HEK293 (cell line): ENCODE measurements at regions not wholly inside any gene's neighbourhood (a gene's known extent, or its start where the extent isn't known, plus 50 kb on each side); places are given as distances from the start of the nearest gene placed in this dataset.

Experiments used
- CTCF ChIA-PET: fragments of 350-600 bp; formaldehyde crosslinking; extraction: SDS; loops from one replicate; lab custom pipeline; 2021; ENCODE audit warnings: antibody characterized with exemption; lab: Yijun Ruan, JAX
- POLR2A ChIA-PET: fragments of 300-600 bp; formaldehyde crosslinking; extraction: SDS; loops from one replicate; lab custom pipeline; 2020; ENCODE audit warnings: antibody characterized with exemption, inconsistent platforms; lab: Yijun Ruan, JAX
- H3K27ac ChIP-seq: fragments of 200-500 bp; sonication (Bioruptor generic); 2 replicates; pipeline ENCODE4 v1.5.1; 2014; ENCODE audit warnings: low read depth, low read length, control low read depth, inconsistent platforms; ENCODE audit errors: extremely low read depth
- H3K36me3 ChIP-seq, 2 experiments: fragments of 200-500 bp in 1 of 2; sonication (Bioruptor generic) in 1 of 2; 1 replicate in 1 of 2; 2 replicates in 1 of 2; pipeline ENCODE4 v1.5.1; 2014 to 2017; ENCODE audit warnings: inconsistent platforms in 2 of 2, low read length in 2 of 2; ENCODE audit not compliant: control insufficient read depth in 2 of 2, insufficient read depth in 1 of 2
- H3K4me1 ChIP-seq: fragments of 200-500 bp; sonication (Bioruptor generic); 2 replicates; pipeline ENCODE4 v1.5.1; 2014; ENCODE audit warnings: mild to moderate bottlenecking, low read length, inconsistent platforms; ENCODE audit not compliant: control insufficient read depth, insufficient read depth
- H3K4me3 ChIP-seq: 2 replicates; pipeline ENCODE4 v1.5.1; 2011; ENCODE audit warnings: low read depth, mild to moderate bottlenecking, control low read depth, low read length, moderate library complexity
- H3K9me3 ChIP-seq: fragments of 200-500 bp; sonication (Bioruptor generic); 2 replicates; pipeline ENCODE4 v1.5.1; 2014; ENCODE audit warnings: low read depth, low read length, inconsistent platforms; ENCODE audit not compliant: control insufficient read depth, insufficient read depth
- IKZF3 ChIP-seq: fragments of 450-650 bp; IDR thresholded peaks from 2 replicates; pipeline ENCODE4 v1.5.0; 2018; ENCODE audit warnings: missing biosample characterization, mild to moderate bottlenecking, missing genetic modification characterization, moderate library complexity
- MZF1 ChIP-seq: fragments of 450-650 bp; formaldehyde crosslinking; IDR thresholded peaks from 2 replicates; pipeline ENCODE4 v1.5.1; 2017; ENCODE audit warnings: missing biosample characterization, missing genetic modification characterization, borderline replicate concordance
- OSR2 ChIP-seq: fragments of 450-650 bp; formaldehyde crosslinking; IDR thresholded peaks from 2 replicates; pipeline ENCODE4 v1.5.1; 2016; ENCODE audit warnings: missing biosample characterization, missing genetic modification characterization
- TRIM28 ChIP-seq: IDR thresholded peaks from 2 replicates; pipeline ENCODE4 v1.6.1; 2011; ENCODE audit warnings: low read length, control low read depth, borderline replicate concordance
- WT1 ChIP-seq: fragments of 450-650 bp; formaldehyde crosslinking; IDR thresholded peaks from 2 replicates; pipeline ENCODE4 v1.5.1; 2016; ENCODE audit warnings: missing biosample characterization, missing genetic modification characterization
- ZBTB8A ChIP-seq: fragments of 450-650 bp; formaldehyde crosslinking; IDR thresholded peaks from 2 replicates; pipeline ENCODE4 v1.5.1; 2016; ENCODE audit warnings: missing biosample characterization, missing genetic modification characterization
- ZFHX2 ChIP-seq: fragments of 450-650 bp; formaldehyde crosslinking; conservative IDR thresholded peaks from 2 replicates; pipeline ENCODE4 v1.5.1; 2016; ENCODE audit warnings: missing biosample characterization, missing genetic modification characterization
- ZNF133 ChIP-seq: fragments of 450-650 bp; formaldehyde crosslinking; IDR thresholded peaks from 2 replicates; pipeline ENCODE4 v1.5.1; 2016; ENCODE audit warnings: missing biosample characterization, missing genetic modification characterization
- ZNF138 ChIP-seq: fragments of 450-650 bp; formaldehyde crosslinking; IDR thresholded peaks from 2 replicates; pipeline ENCODE4 v1.5.1; 2016; ENCODE audit warnings: missing biosample characterization, missing genetic modification characterization, borderline replicate concordance
- ZNF19 ChIP-seq: fragments of 450-650 bp; formaldehyde crosslinking; IDR thresholded peaks from 2 replicates; pipeline ENCODE4; 2016; ENCODE audit warnings: missing biosample characterization, missing genetic modification characterization, low read depth
- ZNF2 ChIP-seq: fragments of 450-650 bp; formaldehyde crosslinking; IDR thresholded peaks from 2 replicates; pipeline ENCODE4 v1.5.1; 2016; ENCODE audit warnings: missing biosample characterization, missing genetic modification characterization
- ZNF37A ChIP-seq: fragments of 450-650 bp; IDR thresholded peaks from 2 replicates; pipeline ENCODE4 v1.5.1; 2018; ENCODE audit warnings: missing biosample characterization, missing genetic modification characterization
- ZNF391 ChIP-seq: fragments of 450-650 bp; formaldehyde crosslinking; IDR thresholded peaks from 2 replicates; pipeline ENCODE4 v1.5.1; 2016; ENCODE audit warnings: low read depth, missing biosample characterization, missing genetic modification characterization, borderline replicate concordance
- ZNF394 ChIP-seq: fragments of 450-650 bp; formaldehyde crosslinking; IDR thresholded peaks from 2 replicates; pipeline ENCODE4 v1.5.1; 2016; ENCODE audit warnings: missing biosample characterization, missing genetic modification characterization, mild to moderate bottlenecking, moderate library complexity, borderline replicate concordance
- ZNF416 ChIP-seq: fragments of 450-650 bp; formaldehyde crosslinking; IDR thresholded peaks from 2 replicates; pipeline ENCODE4 v1.5.1; 2016; ENCODE audit warnings: missing biosample characterization, missing genetic modification characterization
- ZNF426 ChIP-seq: fragments of 450-650 bp; formaldehyde crosslinking; IDR thresholded peaks from 2 replicates; pipeline ENCODE4 v1.5.1; 2017; ENCODE audit warnings: missing biosample characterization, missing genetic modification characterization, mild to moderate bottlenecking, inconsistent platforms, moderate library complexity
- ZNF544 ChIP-seq: fragments of 450-650 bp; formaldehyde crosslinking; IDR thresholded peaks from 2 replicates; pipeline ENCODE4 v1.5.0; 2017; ENCODE audit warnings: missing biosample characterization, missing genetic modification characterization
- ZNF677 ChIP-seq: fragments of 450-650 bp; IDR thresholded peaks from 2 replicates; pipeline ENCODE4 v1.5.0; 2018; ENCODE audit warnings: missing biosample characterization, mild to moderate bottlenecking, missing genetic modification characterization, moderate library complexity
- ZSCAN23 ChIP-seq: fragments of 450-650 bp; formaldehyde crosslinking; IDR thresholded peaks from 2 replicates; pipeline ENCODE4 v1.5.1; 2016; ENCODE audit warnings: missing biosample characterization, missing genetic modification characterization
- TF ChIP-seq, protein P1 (sequence below): IDR thresholded peaks from 2 replicates; pipeline ENCODE4 v1.6.1; 2011; ENCODE audit warnings: mild to moderate bottlenecking, low read depth, low read length, borderline replicate concordance
- TF ChIP-seq, protein P2 (sequence below): fragments of 450-650 bp; formaldehyde crosslinking; IDR thresholded peaks from 2 replicates; pipeline ENCODE4 v1.5.1; 2017; ENCODE audit warnings: missing biosample characterization, missing genetic modification characterization
- TF ChIP-seq, protein P3 (sequence below): fragments of 450-650 bp; formaldehyde crosslinking; IDR thresholded peaks from 2 replicates; pipeline ENCODE4 v1.5.1; 2016; ENCODE audit warnings: missing biosample characterization, missing genetic modification characterization
- TF ChIP-seq, protein P4 (sequence below): fragments of 450-650 bp; formaldehyde crosslinking; IDR thresholded peaks from 2 replicates; pipeline ENCODE4 v1.5.1; 2016; ENCODE audit warnings: missing biosample characterization, missing genetic modification characterization, low read depth
- TF ChIP-seq, protein P5 (sequence below): fragments of 450-650 bp; formaldehyde crosslinking; IDR thresholded peaks from 2 replicates; pipeline ENCODE4 v1.5.1; 2017; ENCODE audit warnings: missing biosample characterization, mild to moderate bottlenecking, missing genetic modification characterization, moderate library complexity
- TF ChIP-seq, protein P6 (sequence below): fragments of 450-650 bp; formaldehyde crosslinking; IDR thresholded peaks from 2 replicates; pipeline ENCODE4 v1.5.1; 2016; ENCODE audit warnings: missing biosample characterization, missing genetic modification characterization

DNA sequence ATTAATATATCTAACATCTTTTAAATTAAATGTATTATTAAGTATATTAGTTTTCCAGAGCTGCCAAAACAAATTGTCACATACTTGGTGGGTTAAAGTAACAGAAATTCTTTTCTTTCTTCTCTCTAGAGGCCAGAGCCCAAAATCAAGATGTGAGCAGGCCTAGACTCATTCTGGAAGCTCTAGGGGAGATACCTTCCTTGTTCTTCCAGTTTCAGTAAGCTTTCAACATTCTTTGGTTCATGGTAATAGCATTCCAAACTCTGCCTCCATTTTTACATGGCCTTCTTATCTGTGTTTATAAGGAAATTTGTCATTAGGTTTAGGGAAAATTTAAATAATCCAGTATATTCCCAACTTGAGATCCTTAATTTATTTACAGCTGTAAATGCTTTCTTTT, 1054.6 kb upstream of the GBE1 start:
- CTCF ChIA-PET = no interaction called here
- Histone ChIP-seq H3K27ac (no peak overlapping the region), H3K9me3 (no peaks in the 10 kb centered on the region), H3K4me1 (no peaks in the 10 kb centered on the region), H3K36me3 (no peaks in the 10 kb centered on the region), H3K4me3 (no peak overlapping the region)
- TF ChIP-seq MZF1 (tag by site-specific recombination) (no peak), ZNF416 (tag by site-specific recombination) (no peak), ZNF394 (tag by site-specific recombination) (no peak), ZFHX2 (no peak), ZNF19 (no peak), ZSCAN23 (no peak), ZNF426 (tag by site-specific recombination) (no peak), ZNF37A (no peak)
- TF ChIP-seq, protein P1, sequence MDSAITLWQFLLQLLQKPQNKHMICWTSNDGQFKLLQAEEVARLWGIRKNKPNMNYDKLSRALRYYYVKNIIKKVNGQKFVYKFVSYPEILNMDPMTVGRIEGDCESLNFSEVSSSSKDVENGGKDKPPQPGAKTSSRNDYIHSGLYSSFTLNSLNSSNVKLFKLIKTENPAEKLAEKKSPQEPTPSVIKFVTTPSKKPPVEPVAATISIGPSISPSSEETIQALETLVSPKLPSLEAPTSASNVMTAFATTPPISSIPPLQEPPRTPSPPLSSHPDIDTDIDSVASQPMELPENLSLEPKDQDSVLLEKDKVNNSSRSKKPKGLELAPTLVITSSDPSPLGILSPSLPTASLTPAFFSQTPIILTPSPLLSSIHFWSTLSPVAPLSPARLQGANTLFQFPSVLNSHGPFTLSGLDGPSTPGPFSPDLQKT = no peak
- POLR2A ChIA-PET = no interaction called here

DNA sequence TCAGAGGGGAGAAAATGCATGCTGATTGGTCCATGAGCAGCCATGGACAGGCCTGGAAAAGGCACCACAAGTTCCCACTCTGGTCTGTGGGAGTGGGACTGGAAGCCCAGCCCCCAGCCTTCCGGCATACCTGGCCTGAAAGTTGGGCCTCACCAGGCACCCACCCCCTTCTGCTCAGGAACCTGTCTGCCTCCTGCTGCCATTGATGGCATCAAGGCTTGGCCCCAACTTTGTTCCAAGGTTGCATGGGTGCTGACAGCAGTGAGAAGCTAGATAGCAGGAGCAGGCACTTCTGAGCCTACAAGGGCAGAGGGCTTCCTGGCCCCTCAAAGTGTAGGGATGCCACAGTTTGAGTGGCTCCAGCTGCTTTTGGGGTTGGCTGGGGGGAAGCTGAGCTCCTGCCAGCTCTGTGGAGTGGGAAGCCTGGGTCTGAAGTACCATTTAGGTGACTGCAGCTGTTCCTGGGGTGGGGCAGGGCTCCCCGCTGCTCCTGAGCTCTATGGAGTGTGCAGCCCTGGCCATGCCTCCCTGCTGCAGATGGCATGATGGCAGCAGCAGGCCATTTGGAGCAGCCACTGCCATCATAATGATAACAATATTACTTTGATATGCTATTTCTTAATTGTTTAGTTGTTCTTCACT, 1054.1 kb upstream of the GBE1 start:
- Histone ChIP-seq H3K36me3 (no peaks in the 10 kb centered on the region), H3K4me1 (no peaks in the 10 kb centered on the region), H3K4me3 (no peak overlapping the region), H3K9me3 (no peaks in the 10 kb centered on the region), H3K27ac (no peak overlapping the region)
- ChIA-PET POLR2A (no interaction called here), CTCF (no interaction called here)
- TF ChIP-seq, protein P2, sequence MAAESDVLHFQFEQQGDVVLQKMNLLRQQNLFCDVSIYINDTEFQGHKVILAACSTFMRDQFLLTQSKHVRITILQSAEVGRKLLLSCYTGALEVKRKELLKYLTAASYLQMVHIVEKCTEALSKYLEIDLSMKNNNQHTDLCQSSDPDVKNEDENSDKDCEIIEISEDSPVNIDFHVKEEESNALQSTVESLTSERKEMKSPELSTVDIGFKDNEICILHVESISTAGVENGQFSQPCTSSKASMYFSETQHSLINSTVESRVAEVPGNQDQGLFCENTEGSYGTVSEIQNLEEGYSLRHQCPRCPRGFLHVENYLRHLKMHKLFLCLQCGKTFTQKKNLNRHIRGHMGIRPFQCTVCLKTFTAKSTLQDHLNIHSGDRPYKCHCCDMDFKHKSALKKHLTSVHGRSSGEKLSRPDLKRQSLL = no peak
- TF ChIP-seq ZNF138 (no peak), TRIM28 (no peak), ZNF677 (tag by site-specific recombination) (no peak), ZFHX2 (no peak), ZNF2 (tag by site-specific recombination) (no peak)
- TF ChIP-seq, protein P3, sequence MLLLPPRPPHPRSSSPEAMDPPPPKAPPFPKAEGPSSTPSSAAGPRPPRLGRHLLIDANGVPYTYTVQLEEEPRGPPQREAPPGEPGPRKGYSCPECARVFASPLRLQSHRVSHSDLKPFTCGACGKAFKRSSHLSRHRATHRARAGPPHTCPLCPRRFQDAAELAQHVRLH (tag by site-specific recombination) = no peak
- TF ChIP-seq, protein P4, sequence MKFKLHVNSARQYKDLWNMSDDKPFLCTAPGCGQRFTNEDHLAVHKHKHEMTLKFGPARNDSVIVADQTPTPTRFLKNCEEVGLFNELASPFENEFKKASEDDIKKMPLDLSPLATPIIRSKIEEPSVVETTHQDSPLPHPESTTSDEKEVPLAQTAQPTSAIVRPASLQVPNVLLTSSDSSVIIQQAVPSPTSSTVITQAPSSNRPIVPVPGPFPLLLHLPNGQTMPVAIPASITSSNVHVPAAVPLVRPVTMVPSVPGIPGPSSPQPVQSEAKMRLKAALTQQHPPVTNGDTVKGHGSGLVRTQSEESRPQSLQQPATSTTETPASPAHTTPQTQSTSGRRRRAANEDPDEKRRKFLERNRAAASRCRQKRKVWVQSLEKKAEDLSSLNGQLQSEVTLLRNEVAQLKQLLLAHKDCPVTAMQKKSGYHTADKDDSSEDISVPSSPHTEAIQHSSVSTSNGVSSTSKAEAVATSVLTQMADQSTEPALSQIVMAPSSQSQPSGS = no peak
- TF ChIP-seq, protein P5, sequence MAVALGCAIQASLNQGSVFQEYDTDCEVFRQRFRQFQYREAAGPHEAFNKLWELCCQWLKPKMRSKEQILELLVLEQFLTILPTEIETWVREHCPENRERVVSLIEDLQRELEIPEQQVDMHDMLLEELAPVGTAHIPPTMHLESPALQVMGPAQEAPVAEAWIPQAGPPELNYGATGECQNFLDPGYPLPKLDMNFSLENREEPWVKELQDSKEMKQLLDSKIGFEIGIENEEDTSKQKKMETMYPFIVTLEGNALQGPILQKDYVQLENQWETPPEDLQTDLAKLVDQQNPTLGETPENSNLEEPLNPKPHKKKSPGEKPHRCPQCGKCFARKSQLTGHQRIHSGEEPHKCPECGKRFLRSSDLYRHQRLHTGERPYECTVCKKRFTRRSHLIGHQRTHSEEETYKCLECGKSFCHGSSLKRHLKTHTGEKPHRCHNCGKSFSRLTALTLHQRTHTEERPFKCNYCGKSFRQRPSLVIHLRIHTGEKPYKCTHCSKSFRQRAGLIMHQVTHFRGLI (tag by site-specific recombination) = no peak

DNA sequence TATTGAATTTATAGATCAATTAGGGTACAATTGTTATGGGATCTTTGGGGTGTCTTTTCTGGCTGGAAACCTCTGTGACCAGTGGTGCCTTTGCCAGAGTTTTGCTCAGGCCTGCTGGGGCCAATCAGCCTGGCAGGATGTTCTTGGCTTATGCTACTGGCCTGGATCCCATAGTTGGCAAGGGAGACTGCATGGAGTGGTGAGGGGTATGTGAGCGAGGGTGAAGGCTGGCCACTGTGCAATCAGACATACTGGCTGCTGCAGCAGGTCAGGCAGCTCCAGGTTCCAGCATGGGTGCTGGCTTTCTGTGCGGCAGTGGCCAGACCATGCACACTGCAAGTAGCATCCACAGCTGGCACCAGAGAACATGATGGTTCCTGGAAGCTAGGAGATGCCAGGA, 1053.2 kb upstream of the GBE1 start:
- Histone ChIP-seq H3K27ac (no peak overlapping the region), H3K4me1 (no peaks in the 10 kb centered on the region), H3K36me3 (no peaks in the 10 kb centered on the region), H3K9me3 (no peaks in the 10 kb centered on the region), H3K4me3 (no peak overlapping the region)
- ChIA-PET CTCF (no interaction called here), POLR2A (no interaction called here)
- TF ChIP-seq OSR2 (tag by site-specific recombination) (no peak), ZNF544 (tag by site-specific recombination) (no peak), ZBTB8A (tag by site-specific recombination) (no peak), ZNF391 (tag by site-specific recombination) (no peak), WT1 (no peak), ZNF133 (tag by site-specific recombination) (no peak), IKZF3 (no peak)
- TF ChIP-seq, protein P6, sequence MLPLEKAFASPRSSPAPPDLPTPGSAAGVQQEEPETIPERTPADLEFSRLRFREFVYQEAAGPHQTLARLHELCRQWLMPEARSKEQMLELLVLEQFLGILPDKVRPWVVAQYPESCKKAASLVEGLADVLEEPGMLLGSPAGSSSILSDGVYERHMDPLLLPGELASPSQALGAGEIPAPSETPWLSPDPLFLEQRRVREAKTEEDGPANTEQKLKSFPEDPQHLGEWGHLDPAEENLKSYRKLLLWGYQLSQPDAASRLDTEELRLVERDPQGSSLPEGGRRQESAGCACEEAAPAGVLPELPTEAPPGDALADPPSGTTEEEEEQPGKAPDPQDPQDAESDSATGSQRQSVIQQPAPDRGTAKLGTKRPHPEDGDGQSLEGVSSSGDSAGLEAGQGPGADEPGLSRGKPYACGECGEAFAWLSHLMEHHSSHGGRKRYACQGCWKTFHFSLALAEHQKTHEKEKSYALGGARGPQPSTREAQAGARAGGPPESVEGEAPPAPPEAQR = no peak
